HCT116 (cell line): ENCODE measurements at regions not wholly inside any gene's neighbourhood (a gene's known extent, or its start where the extent isn't known, plus 50 kb on each side); places are given as distances from the start of the nearest gene placed in this dataset.

Experiments
- TF ChIP-seq, protein P1 (sequence below), 3 experiments: fragments of 200-600 bp in 1 of 3; sonication (generic) in 1 of 3; IDR thresholded peaks in 2 of 3; conservative IDR thresholded peaks in 1 of 3; 2 replicates each; pipeline ENCODE4 v1.5.1; 2012 to 2017; ENCODE audit warnings: low read depth in 2 of 3, low read length in 2 of 3, antibody characterized with exemption in 1 of 3, borderline replicate concordance in 1 of 3, control low read depth in 1 of 3, mild to moderate bottlenecking in 1 of 3, mixed read lengths in 1 of 3, mixed run types in 1 of 3, moderate library complexity in 1 of 3; ENCODE audit not compliant: insufficient read depth in 1 of 3
- TF ChIP-seq, protein P2 (sequence below): IDR thresholded peaks from 2 replicates; pipeline ENCODE4 v1.6.1; 2011; ENCODE audit warnings: mild to moderate bottlenecking, low read length, moderate library complexity; ENCODE audit not compliant: insufficient replicate concordance; ENCODE audit errors: extremely low read depth

DNA sequence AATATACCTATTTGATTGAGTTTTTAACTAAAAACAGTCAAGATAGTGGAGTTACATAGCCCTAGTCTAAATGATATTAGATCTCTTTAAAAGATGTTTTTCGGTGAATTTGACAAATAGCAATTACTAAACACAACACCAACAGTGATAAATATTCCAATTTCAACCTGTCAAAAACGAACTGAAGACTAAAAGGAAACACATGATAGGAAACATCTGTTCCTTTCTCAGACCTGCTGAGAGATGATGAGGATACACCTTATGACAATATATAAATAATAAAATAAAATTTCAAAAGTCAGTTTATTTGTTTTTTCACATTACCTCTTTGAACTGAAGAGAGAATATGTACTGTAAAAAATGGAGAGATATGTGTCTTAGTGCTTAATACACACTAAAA, 232.7 kb downstream of the RASSF9 start:
- TF ChIP-seq, protein P1, sequence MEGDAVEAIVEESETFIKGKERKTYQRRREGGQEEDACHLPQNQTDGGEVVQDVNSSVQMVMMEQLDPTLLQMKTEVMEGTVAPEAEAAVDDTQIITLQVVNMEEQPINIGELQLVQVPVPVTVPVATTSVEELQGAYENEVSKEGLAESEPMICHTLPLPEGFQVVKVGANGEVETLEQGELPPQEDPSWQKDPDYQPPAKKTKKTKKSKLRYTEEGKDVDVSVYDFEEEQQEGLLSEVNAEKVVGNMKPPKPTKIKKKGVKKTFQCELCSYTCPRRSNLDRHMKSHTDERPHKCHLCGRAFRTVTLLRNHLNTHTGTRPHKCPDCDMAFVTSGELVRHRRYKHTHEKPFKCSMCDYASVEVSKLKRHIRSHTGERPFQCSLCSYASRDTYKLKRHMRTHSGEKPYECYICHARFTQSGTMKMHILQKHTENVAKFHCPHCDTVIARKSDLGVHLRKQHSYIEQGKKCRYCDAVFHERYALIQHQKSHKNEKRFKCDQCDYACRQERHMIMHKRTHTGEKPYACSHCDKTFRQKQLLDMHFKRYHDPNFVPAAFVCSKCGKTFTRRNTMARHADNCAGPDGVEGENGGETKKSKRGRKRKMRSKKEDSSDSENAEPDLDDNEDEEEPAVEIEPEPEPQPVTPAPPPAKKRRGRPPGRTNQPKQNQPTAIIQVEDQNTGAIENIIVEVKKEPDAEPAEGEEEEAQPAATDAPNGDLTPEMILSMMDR (IDR thresholded peaks at IDR 0.05 in 2 of 3, conservative IDR thresholded peaks at IDR 0.05 in 1 of 3; ENCODE audit: borderline replicate concordance in 1 of 3, insufficient read depth in 1 of 3, low read depth in 2 of 3, low read length in 2 of 3) = no peak
- TF ChIP-seq, protein P2, sequence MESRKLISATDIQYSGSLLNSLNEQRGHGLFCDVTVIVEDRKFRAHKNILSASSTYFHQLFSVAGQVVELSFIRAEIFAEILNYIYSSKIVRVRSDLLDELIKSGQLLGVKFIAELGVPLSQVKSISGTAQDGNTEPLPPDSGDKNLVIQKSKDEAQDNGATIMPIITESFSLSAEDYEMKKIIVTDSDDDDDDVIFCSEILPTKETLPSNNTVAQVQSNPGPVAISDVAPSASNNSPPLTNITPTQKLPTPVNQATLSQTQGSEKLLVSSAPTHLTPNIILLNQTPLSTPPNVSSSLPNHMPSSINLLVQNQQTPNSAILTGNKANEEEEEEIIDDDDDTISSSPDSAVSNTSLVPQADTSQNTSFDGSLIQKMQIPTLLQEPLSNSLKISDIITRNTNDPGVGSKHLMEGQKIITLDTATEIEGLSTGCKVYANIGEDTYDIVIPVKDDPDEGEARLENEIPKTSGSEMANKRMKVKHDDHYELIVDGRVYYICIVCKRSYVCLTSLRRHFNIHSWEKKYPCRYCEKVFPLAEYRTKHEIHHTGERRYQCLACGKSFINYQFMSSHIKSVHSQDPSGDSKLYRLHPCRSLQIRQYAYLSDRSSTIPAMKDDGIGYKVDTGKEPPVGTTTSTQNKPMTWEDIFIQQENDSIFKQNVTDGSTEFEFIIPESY = no peak
